ENCODE measurements at regions not wholly inside any gene's neighbourhood (a gene's known extent, or its start where the extent isn't known, plus 50 kb on each side); places are given as distances from the start of the nearest gene placed in this dataset.
"Not testable (repeated sequence)": the region's sequence is repeated elsewhere in the genome, so short reads cannot be mapped to it uniquely, and the experiment has no call there.

DNA sequence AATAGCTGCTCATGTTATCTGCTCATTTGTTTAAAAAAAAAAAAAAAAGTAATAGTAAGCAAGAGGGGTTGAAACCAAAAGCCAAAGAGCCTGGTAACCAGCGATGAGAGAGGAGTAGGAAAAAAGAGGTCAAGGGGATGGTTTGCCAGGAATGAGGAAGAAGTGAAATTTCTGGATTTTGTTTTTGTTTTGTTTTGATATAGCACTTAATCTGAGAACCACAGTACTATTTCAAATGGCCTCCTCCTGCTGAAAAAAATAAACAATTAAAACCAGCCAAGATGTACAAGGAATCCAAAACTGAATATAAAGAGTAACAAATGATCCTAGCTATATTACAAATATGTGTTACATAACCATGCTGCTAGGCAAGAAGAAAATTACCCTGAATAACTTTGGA lies 213.1 kb downstream of the FGFR2 start:
- DNase-seq (ENCODE audit: low spot score), result no peak
- in situ Hi-C loops (cut with MboI; ENCODE audit: low pct_unique_long_range_greater_than_20kb, low sequenced_read_pairs, unreplicated experiment), result no loop called here
- TF ChIP-seq CTCF (IDR thresholded peaks at IDR 0.05; ENCODE audit: extremely low read depth, insufficient read depth, missing control alignments), result no peak

DNA sequence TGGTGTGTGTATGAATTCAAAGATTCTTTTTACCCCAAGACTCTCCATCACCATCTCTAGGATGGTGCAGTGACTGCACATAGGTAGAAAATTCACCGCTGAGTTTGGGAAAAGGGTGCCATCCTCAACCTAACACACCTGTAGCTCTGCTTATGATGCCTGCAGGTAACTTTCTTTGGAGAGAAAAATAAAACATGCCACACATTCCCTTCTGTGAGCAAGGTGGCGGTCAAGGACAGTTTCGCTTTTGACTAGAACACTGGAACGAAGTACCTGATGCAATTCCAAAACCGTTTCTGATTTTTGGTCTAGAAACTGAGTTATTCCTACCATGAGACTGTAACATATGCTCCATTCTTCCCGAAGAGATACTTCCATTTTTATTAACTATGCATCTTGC lies 205.6 kb downstream of the FGFR2 start:
- in situ Hi-C loops (cut with MboI; ENCODE audit: low pct_unique_long_range_greater_than_20kb, low sequenced_read_pairs, unreplicated experiment), result no loop called here
- no peak for DNase-seq (ENCODE audit: low spot score)
- no peak for TF ChIP-seq CTCF (IDR thresholded peaks at IDR 0.05; ENCODE audit: extremely low read depth, insufficient read depth, missing control alignments)

DNA sequence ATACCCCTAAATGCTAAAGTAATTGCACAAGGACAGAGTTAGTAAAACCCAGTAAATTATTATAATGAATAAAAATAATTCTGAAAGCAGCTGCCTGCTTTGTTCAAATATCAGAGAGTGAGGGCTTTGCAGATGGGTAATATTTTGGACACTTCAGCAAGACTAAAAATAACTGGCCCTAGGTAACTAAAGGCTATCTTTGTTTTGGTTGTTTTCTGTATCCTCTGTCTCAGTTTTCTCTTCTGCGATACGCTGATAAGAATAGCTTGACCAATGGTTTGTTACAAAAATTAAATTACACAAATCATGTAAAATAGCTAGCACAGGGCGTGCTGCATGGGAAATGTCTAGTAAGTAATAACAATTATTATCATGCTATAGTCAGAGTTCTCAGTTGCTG lies 204.7 kb downstream of the FGFR2 start:
- DNase-seq (ENCODE audit: low spot score), result no peak
- TF ChIP-seq CTCF (IDR thresholded peaks at IDR 0.05; ENCODE audit: extremely low read depth, insufficient read depth, missing control alignments), result no peak
- in situ Hi-C loops (cut with MboI; ENCODE audit: low pct_unique_long_range_greater_than_20kb, low sequenced_read_pairs, unreplicated experiment), result no loop called here

GRCh38 chr10:121400507-121400906 lies 197.7 kb downstream of the FGFR2 start:
- in situ Hi-C loops (cut with MboI; ENCODE audit: low pct_unique_long_range_greater_than_20kb, low sequenced_read_pairs, unreplicated experiment); DNase-seq (ENCODE audit: low spot score): not testable (repeated sequence)

- no peak for TF ChIP-seq CTCF (IDR thresholded peaks at IDR 0.05; ENCODE audit: extremely low read depth, insufficient read depth, missing control alignments)
- in situ Hi-C loops (cut with MboI; ENCODE audit: low pct_unique_long_range_greater_than_20kb, low sequenced_read_pairs, unreplicated experiment), result no loop called here
- DNase-seq (ENCODE audit: low spot score), result no peak
Observed at GRCh38 chr10:121403527-121403926, 194.7 kb downstream of the FGFR2 start.

DNA sequence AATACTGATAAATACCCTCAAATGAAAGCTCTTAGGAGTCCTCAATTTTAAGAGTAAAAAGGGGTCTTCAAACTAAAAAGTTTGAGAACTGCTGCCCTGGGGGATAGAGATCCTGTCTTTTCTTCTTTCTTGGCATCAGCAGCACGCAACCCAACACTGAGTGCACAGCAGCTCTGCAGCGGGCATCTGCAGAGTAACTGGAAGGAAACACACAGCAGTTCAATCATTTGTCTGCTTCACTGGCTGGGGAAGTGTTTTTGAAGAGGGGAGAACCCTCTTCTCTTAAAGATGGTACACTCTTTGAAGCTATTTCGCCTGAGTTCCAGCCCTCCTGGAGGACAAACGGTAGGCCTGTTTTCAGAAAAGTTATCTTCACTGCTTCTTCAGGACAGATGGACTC lies 193.6 kb downstream of the FGFR2 start:
- TF ChIP-seq CTCF (IDR thresholded peaks at IDR 0.05; ENCODE audit: extremely low read depth, insufficient read depth, missing control alignments), result no peak
- in situ Hi-C loops (cut with MboI; ENCODE audit: low pct_unique_long_range_greater_than_20kb, low sequenced_read_pairs, unreplicated experiment), result no loop called here
- no peak for DNase-seq (ENCODE audit: low spot score)

- in situ Hi-C loops (cut with MboI; ENCODE audit: low pct_unique_long_range_greater_than_20kb, low sequenced_read_pairs, unreplicated experiment), result no loop called here
- TF ChIP-seq CTCF (IDR thresholded peaks at IDR 0.05; ENCODE audit: extremely low read depth, insufficient read depth, missing control alignments), result no peak
- no peak for DNase-seq (ENCODE audit: low spot score)
Observed at GRCh38 chr10:121405096-121405495, 193.1 kb downstream of the FGFR2 start.
